ENCODE measurements at regions not wholly inside any gene's neighbourhood (a gene's known extent, or its start where the extent isn't known, plus 50 kb on each side); places are given as distances from the start of the nearest gene placed in this dataset.

- TF ChIP-seq, protein P1, sequence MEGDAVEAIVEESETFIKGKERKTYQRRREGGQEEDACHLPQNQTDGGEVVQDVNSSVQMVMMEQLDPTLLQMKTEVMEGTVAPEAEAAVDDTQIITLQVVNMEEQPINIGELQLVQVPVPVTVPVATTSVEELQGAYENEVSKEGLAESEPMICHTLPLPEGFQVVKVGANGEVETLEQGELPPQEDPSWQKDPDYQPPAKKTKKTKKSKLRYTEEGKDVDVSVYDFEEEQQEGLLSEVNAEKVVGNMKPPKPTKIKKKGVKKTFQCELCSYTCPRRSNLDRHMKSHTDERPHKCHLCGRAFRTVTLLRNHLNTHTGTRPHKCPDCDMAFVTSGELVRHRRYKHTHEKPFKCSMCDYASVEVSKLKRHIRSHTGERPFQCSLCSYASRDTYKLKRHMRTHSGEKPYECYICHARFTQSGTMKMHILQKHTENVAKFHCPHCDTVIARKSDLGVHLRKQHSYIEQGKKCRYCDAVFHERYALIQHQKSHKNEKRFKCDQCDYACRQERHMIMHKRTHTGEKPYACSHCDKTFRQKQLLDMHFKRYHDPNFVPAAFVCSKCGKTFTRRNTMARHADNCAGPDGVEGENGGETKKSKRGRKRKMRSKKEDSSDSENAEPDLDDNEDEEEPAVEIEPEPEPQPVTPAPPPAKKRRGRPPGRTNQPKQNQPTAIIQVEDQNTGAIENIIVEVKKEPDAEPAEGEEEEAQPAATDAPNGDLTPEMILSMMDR (IDR thresholded peaks at IDR 0.05): no peak
- TF ChIP-seq POLR2AphosphoS5 (IDR thresholded peaks at IDR 0.05): no peak
Observed at GRCh38 chr2:184141866-184142265, 456.5 kb upstream of the ZNF804A start.
